SK-N-MC (cell line): ENCODE measurements at regions not wholly inside any gene's neighbourhood (a gene's known extent, or its start where the extent isn't known, plus 50 kb on each side); places are given as distances from the start of the nearest gene placed in this dataset.

Source experiments
- EZH2 ChIP-seq: fragments of 200-600 bp; sonication (generic); IDR thresholded peaks from one replicate; pipeline ENCODE4 v1.6.1; 2017; ENCODE audit warnings: antibody characterized with exemption
- POLR2AphosphoS5 ChIP-seq: IDR thresholded peaks from 2 replicates; pipeline ENCODE4 v1.6.1; 2012; ENCODE audit warnings: mild to moderate bottlenecking, low read depth, low read length, borderline replicate concordance

- TF ChIP-seq POLR2AphosphoS5 (no peak), EZH2 (no peak)
Measured at GRCh38 chr5:90227683-90228082, 181.9 kb downstream of the CETN3 start.
